HCT116 (cell line): ENCODE measurements at regions not wholly inside any gene's neighbourhood (a gene's known extent, or its start where the extent isn't known, plus 50 kb on each side); places are given as distances from the start of the nearest gene placed in this dataset.

Experiments
- EGR1 ChIP-seq: IDR thresholded peaks from 2 replicates; pipeline ENCODE4 v1.6.1; 2012; ENCODE audit warnings: low read depth
- EZH2 ChIP-seq: fragments of 200-600 bp; sonication (generic); IDR thresholded peaks from 2 replicates; pipeline ENCODE4 v1.6.1; 2017; ENCODE audit warnings: antibody characterized with exemption, mixed run types
- EZH2phosphoT487 ChIP-seq: fragments of 200-600 bp; IDR thresholded peaks from 2 replicates; pipeline ENCODE4 v1.6.1; 2018; ENCODE audit warnings: antibody characterized with exemption, borderline replicate concordance
- FOSL1 ChIP-seq: IDR thresholded peaks from 2 replicates; pipeline ENCODE4 v1.6.1; 2012; ENCODE audit warnings: low read depth
- JUND ChIP-seq: IDR thresholded peaks from 2 replicates; pipeline ENCODE4 v1.6.1; 2012
- POLR2A ChIP-seq: IDR thresholded peaks from 2 replicates; pipeline ENCODE4 v1.7.0; 2011; ENCODE audit warnings: borderline replicate concordance; ENCODE audit not compliant: insufficient read depth, insufficient read length; ENCODE audit errors: extremely low read depth
- POLR2AphosphoS5 ChIP-seq: IDR thresholded peaks from 2 replicates; pipeline ENCODE4 v1.6.1; 2011; ENCODE audit warnings: mild to moderate bottlenecking, low read depth, low read length, moderate library complexity
- RAD21 ChIP-seq: IDR thresholded peaks from 2 replicates; pipeline ENCODE4 v1.6.1; 2012; ENCODE audit warnings: low read depth, mild to moderate bottlenecking
- SIN3A ChIP-seq: IDR thresholded peaks from 2 replicates; pipeline ENCODE4 v1.6.1; 2012; ENCODE audit warnings: low read depth
- TCF7L2 ChIP-seq: IDR thresholded peaks from 2 replicates; pipeline ENCODE4 v1.7.0; 2011; ENCODE audit warnings: borderline replicate concordance, inconsistent platforms; ENCODE audit not compliant: insufficient read depth, insufficient read length; ENCODE audit errors: extremely low read depth
- ZNF274 ChIP-seq: fragments of 200-500 bp; sonication (Bioruptor generic); IDR thresholded peaks from 2 replicates; pipeline ENCODE4 v1.6.1; 2014; ENCODE audit warnings: mild to moderate bottlenecking, low read depth, low read length, inconsistent platforms
- TF ChIP-seq, protein P1 (sequence below), 3 experiments: fragments of 200-600 bp in 1 of 3; sonication (generic) in 1 of 3; IDR thresholded peaks in 2 of 3; conservative IDR thresholded peaks in 1 of 3; 2 replicates each; pipeline ENCODE4 v1.5.1; 2012 to 2017; ENCODE audit warnings: low read depth in 2 of 3, low read length in 2 of 3, antibody characterized with exemption in 1 of 3, borderline replicate concordance in 1 of 3, control low read depth in 1 of 3, mild to moderate bottlenecking in 1 of 3, mixed read lengths in 1 of 3, mixed run types in 1 of 3, moderate library complexity in 1 of 3; ENCODE audit not compliant: insufficient read depth in 1 of 3
- TF ChIP-seq, protein P2 (sequence below): IDR thresholded peaks from 2 replicates; pipeline ENCODE4 v1.6.1; 2012; ENCODE audit warnings: low read depth

DNA sequence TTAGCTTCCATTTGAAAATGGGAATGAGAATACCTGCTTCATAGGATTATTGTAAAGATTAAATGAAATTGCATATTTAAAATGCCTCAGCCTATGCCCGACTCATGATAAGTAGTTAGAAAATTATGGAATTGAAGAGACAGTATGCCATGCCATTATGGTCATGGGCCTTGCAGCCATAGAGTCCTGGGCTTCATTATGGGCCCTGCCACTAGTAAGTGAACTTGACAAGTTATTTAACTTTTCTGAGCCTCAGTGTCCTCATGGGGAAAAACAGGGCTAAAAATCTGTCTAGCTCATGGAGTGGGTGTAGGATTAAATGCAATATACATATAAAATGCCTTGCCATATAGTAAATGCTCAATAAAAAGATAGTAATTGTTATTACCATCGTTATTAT is 133.2 kb downstream of the NPIPB5 start:
- TF ChIP-seq FOSL1 (no peak), POLR2A (no peak), EZH2 (no peak), TCF7L2 (no peak), POLR2AphosphoS5 (no peak), EZH2phosphoT487 (no peak), JUND (no peak), ZNF274 (no peak), EGR1 (no peak), RAD21 (no peak), SIN3A (no peak)
- TF ChIP-seq, protein P1, sequence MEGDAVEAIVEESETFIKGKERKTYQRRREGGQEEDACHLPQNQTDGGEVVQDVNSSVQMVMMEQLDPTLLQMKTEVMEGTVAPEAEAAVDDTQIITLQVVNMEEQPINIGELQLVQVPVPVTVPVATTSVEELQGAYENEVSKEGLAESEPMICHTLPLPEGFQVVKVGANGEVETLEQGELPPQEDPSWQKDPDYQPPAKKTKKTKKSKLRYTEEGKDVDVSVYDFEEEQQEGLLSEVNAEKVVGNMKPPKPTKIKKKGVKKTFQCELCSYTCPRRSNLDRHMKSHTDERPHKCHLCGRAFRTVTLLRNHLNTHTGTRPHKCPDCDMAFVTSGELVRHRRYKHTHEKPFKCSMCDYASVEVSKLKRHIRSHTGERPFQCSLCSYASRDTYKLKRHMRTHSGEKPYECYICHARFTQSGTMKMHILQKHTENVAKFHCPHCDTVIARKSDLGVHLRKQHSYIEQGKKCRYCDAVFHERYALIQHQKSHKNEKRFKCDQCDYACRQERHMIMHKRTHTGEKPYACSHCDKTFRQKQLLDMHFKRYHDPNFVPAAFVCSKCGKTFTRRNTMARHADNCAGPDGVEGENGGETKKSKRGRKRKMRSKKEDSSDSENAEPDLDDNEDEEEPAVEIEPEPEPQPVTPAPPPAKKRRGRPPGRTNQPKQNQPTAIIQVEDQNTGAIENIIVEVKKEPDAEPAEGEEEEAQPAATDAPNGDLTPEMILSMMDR (IDR thresholded peaks at IDR 0.05 in 2 of 3, conservative IDR thresholded peaks at IDR 0.05 in 1 of 3; ENCODE audit: borderline replicate concordance in 1 of 3, insufficient read depth in 1 of 3, low read depth in 2 of 3, low read length in 2 of 3): no peak
- TF ChIP-seq, protein P2, sequence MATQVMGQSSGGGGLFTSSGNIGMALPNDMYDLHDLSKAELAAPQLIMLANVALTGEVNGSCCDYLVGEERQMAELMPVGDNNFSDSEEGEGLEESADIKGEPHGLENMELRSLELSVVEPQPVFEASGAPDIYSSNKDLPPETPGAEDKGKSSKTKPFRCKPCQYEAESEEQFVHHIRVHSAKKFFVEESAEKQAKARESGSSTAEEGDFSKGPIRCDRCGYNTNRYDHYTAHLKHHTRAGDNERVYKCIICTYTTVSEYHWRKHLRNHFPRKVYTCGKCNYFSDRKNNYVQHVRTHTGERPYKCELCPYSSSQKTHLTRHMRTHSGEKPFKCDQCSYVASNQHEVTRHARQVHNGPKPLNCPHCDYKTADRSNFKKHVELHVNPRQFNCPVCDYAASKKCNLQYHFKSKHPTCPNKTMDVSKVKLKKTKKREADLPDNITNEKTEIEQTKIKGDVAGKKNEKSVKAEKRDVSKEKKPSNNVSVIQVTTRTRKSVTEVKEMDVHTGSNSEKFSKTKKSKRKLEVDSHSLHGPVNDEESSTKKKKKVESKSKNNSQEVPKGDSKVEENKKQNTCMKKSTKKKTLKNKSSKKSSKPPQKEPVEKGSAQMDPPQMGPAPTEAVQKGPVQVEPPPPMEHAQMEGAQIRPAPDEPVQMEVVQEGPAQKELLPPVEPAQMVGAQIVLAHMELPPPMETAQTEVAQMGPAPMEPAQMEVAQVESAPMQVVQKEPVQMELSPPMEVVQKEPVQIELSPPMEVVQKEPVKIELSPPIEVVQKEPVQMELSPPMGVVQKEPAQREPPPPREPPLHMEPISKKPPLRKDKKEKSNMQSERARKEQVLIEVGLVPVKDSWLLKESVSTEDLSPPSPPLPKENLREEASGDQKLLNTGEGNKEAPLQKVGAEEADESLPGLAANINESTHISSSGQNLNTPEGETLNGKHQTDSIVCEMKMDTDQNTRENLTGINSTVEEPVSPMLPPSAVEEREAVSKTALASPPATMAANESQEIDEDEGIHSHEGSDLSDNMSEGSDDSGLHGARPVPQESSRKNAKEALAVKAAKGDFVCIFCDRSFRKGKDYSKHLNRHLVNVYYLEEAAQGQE: no peak
